WTC11 (cell line): ENCODE measurements at regions not wholly inside any gene's neighbourhood (a gene's known extent, or its start where the extent isn't known, plus 50 kb on each side); places are given as distances from the start of the nearest gene placed in this dataset.

Experiments used
- ATAC-seq: fragments of 200-7000 bp; cut with Tn5 transposase; 2 replicates; pipeline ENCODE4 v1.10.0; 2021; ENCODE audit warnings: mild to moderate bottlenecking, moderate library complexity
- CTCF ChIA-PET: fragments of 300-600 bp; sonication (Branson Sonifier 250); formaldehyde crosslinking; loops from one replicate; lab custom pipeline; 2021; ENCODE audit warnings: antibody characterized with exemption; lab: Charles Lee
- POLR2A ChIA-PET: fragments of 350-600 bp; sonication (Branson Sonifier 250); formaldehyde crosslinking; loops from one replicate; lab custom pipeline; 2021; ENCODE audit warnings: antibody characterized with exemption; lab: Charles Lee
- DNase-seq: peaks from one replicate; pipeline ENCODE4 v3.0.0; 2021; ENCODE audit warnings: low spot score
- H3K27ac Mint-ChIP-seq: 2 replicates; pipeline ENCODE4 v1.8.0; 2021; ENCODE audit warnings: mixed read lengths
- H3K27me3 Mint-ChIP-seq: 2 replicates; pipeline ENCODE4 v1.8.0; 2021; ENCODE audit warnings: low read depth, mild to moderate bottlenecking, moderate library complexity, mixed read lengths
- H3K36me3 Mint-ChIP-seq: 2 replicates; pipeline ENCODE4 v1.8.0; 2021; ENCODE audit warnings: mixed read lengths
- H3K4me1 Mint-ChIP-seq: 2 replicates; pipeline ENCODE4 v1.8.0; 2022; ENCODE audit warnings: mixed read lengths
- H3K4me3 Mint-ChIP-seq: 2 replicates; pipeline ENCODE4 v1.8.0; 2021; ENCODE audit warnings: mild to moderate bottlenecking, moderate library complexity, mixed read lengths
- H3K9me3 Mint-ChIP-seq: 2 replicates; pipeline ENCODE4 v1.8.0; 2021; ENCODE audit warnings: mixed read lengths
- ATF2 ChIP-seq: sonication (generic); formaldehyde crosslinking; IDR thresholded peaks from 2 replicates; pipeline ENCODE4 v1.8.1; 2022; ENCODE audit warnings: low read depth, missing genetic modification reagents, borderline replicate concordance
- ATF3 ChIP-seq: sonication (generic); formaldehyde crosslinking; conservative IDR thresholded peaks from 2 replicates; pipeline ENCODE4 v1.8.1; 2022; ENCODE audit warnings: mild to moderate bottlenecking, missing genetic modification reagents
- CBFB ChIP-seq: sonication (generic); formaldehyde crosslinking; IDR thresholded peaks from 2 replicates; pipeline ENCODE4 v1.8.1; 2022; ENCODE audit warnings: mild to moderate bottlenecking, low read depth, missing genetic modification reagents
- CREB1 ChIP-seq: sonication (generic); formaldehyde crosslinking; IDR thresholded peaks from 2 replicates; pipeline ENCODE4 v1.8.0; 2023; ENCODE audit warnings: mild to moderate bottlenecking, missing genetic modification reagents
- E2F1 ChIP-seq: sonication (generic); formaldehyde crosslinking; IDR thresholded peaks from 2 replicates; pipeline ENCODE4 v1.8.0; 2022; ENCODE audit warnings: mild to moderate bottlenecking, missing genetic modification reagents
- ELF4 ChIP-seq: sonication (generic); formaldehyde crosslinking; IDR thresholded peaks from 2 replicates; pipeline ENCODE4 v1.8.1; 2022; ENCODE audit warnings: low read depth, mild to moderate bottlenecking, moderate library complexity, missing genetic modification reagents
- EMX1 ChIP-seq: fragments of 250-450 bp; sonication (Bioruptor Pico); IDR thresholded peaks from 2 replicates; pipeline ENCODE4 v1.8.0; 2021; ENCODE audit warnings: mild to moderate bottlenecking
- FOXK1 ChIP-seq: sonication (generic); formaldehyde crosslinking; IDR thresholded peaks from 2 replicates; pipeline ENCODE4 v1.8.0; 2022; ENCODE audit warnings: mild to moderate bottlenecking, moderate library complexity, missing genetic modification reagents
- GRHL2 ChIP-seq: fragments of 250-450 bp; sonication (Bioruptor Pico); IDR thresholded peaks from 2 replicates; pipeline ENCODE4 v1.8.0; 2022; ENCODE audit warnings: mild to moderate bottlenecking, moderate library complexity; ENCODE audit not compliant: insufficient replicate concordance, severe bottlenecking
- KAT7 ChIP-seq: sonication (generic); formaldehyde crosslinking; IDR thresholded peaks from 2 replicates; pipeline ENCODE4 v1.8.1; 2023; ENCODE audit warnings: missing genetic modification reagents, mild to moderate bottlenecking, borderline replicate concordance
- MAX ChIP-seq: sonication (generic); formaldehyde crosslinking; IDR thresholded peaks from 2 replicates; pipeline ENCODE4 v1.8.0; 2022; ENCODE audit warnings: mild to moderate bottlenecking, missing genetic modification reagents
- PREB ChIP-seq: sonication (generic); formaldehyde crosslinking; IDR thresholded peaks from 2 replicates; pipeline ENCODE4 v1.8.1; 2022; ENCODE audit warnings: mild to moderate bottlenecking, missing genetic modification reagents, moderate library complexity, borderline replicate concordance
- SMAD3 ChIP-seq: sonication (generic); formaldehyde crosslinking; IDR thresholded peaks from 2 replicates; pipeline ENCODE4 v1.8.0; 2022; ENCODE audit warnings: missing genetic modification reagents, mild to moderate bottlenecking, borderline replicate concordance
- SMAD4 ChIP-seq: sonication (generic); formaldehyde crosslinking; IDR thresholded peaks from 2 replicates; pipeline ENCODE4 v1.8.0; 2022; ENCODE audit warnings: mild to moderate bottlenecking, missing genetic modification reagents
- STAT6 ChIP-seq: sonication (generic); formaldehyde crosslinking; conservative IDR thresholded peaks from 2 replicates; pipeline ENCODE4 v1.8.1; 2023; ENCODE audit warnings: mild to moderate bottlenecking, low read depth, missing genetic modification reagents, moderate library complexity
- TCF7 ChIP-seq: sonication (generic); formaldehyde crosslinking; IDR thresholded peaks from 2 replicates; pipeline ENCODE4 v1.8.0; 2022; ENCODE audit warnings: mild to moderate bottlenecking, low read depth, missing genetic modification reagents, moderate library complexity
- ZBTB43 ChIP-seq: sonication (generic); formaldehyde crosslinking; IDR thresholded peaks from 2 replicates; pipeline ENCODE4 v1.8.1; 2023; ENCODE audit warnings: mild to moderate bottlenecking, missing genetic modification reagents
- ZNF219 ChIP-seq: sonication (generic); formaldehyde crosslinking; IDR thresholded peaks from 2 replicates; pipeline ENCODE4 v1.8.0; 2023; ENCODE audit warnings: missing genetic modification reagents, mild to moderate bottlenecking, borderline replicate concordance
- ZNF281 ChIP-seq: sonication (generic); formaldehyde crosslinking; IDR thresholded peaks from 2 replicates; pipeline ENCODE4 v1.8.0; 2023; ENCODE audit warnings: mild to moderate bottlenecking, missing genetic modification reagents
- ZNF425 ChIP-seq: fragments of 250-450 bp; sonication (Bioruptor Pico); conservative IDR thresholded peaks from 2 replicates; pipeline ENCODE4 v1.9.0; 2021; ENCODE audit warnings: mild to moderate bottlenecking

- TF ChIP-seq ATF2 (CRISPR knock-in tag) (no peak), MAX (no peak), CREB1 (CRISPR knock-in tag) (no peak), ZNF425 (CRISPR knock-in tag) (no peak), KAT7 (CRISPR knock-in tag) (no peak)
- TF ChIP-seq, all 79 proteins: peak for 0
Measured at GRCh38 chr16:8320131-8320530, 270.2 kb downstream of the TMEM114 start (continued).

- ATAC-seq (no peak), DNase-seq (no peak)
- Mint-ChIP-seq H3K4me3 (no peak overlapping the region), H3K4me1 (no peaks in the 10 kb centered on the region), H3K36me3 (peaks cover 54% of the 10 kb centered on the region), H3K9me3 (peaks cover 79% of the 10 kb centered on the region), H3K27ac (no peak overlapping the region), H3K27me3 (peaks cover 8% of the 10 kb centered on the region; the same call in 1 of the 2 replicates)
- CTCF ChIA-PET, result no interaction called here
- POLR2A ChIA-PET, result no interaction called here
- no peak for TF ChIP-seq PREB (CRISPR knock-in tag)
- no peak for TF ChIP-seq KAT7 (CRISPR knock-in tag)
- no peak for TF ChIP-seq FOXK1 (CRISPR knock-in tag)
- TF ChIP-seq ATF3, result no peak
- no peak for TF ChIP-seq CREB1 (CRISPR knock-in tag)
- no peak for TF ChIP-seq ZNF219 (CRISPR knock-in tag)
- no peak for TF ChIP-seq ZNF281 (CRISPR knock-in tag)
Measured at GRCh38 chr16:8310816-8311215, 279.5 kb downstream of the TMEM114 start.

- ChIA-PET POLR2A (no interaction called here), CTCF (no interaction called here)
- H3K9me3 Mint-ChIP-seq, result peaks cover 84% of the 10 kb centered on the region
- DNase-seq (no peak), ATAC-seq (no peak)
- peaks cover 57% of the 10 kb centered on the region for H3K36me3 Mint-ChIP-seq
- H3K4me1 Mint-ChIP-seq, result no peaks in the 10 kb centered on the region
- H3K27ac Mint-ChIP-seq, result no peak overlapping the region
- peaks cover 8% of the 10 kb centered on the region; the same call in 1 of the 2 replicates for H3K27me3 Mint-ChIP-seq
- no peak overlapping the region for H3K4me3 Mint-ChIP-seq
- TF ChIP-seq GRHL2 (CRISPR knock-in tag) (no peak), ELF4 (no peak), CBFB (no peak), E2F1 (CRISPR knock-in tag) (no peak), SMAD4 (CRISPR knock-in tag) (no peak), ZBTB43 (CRISPR knock-in tag) (no peak), SMAD3 (no peak), EMX1 (CRISPR knock-in tag) (no peak), STAT6 (CRISPR knock-in tag) (no peak), TCF7 (no peak)
Measured at GRCh38 chr16:8310323-8310722, 280.0 kb downstream of the TMEM114 start.
